ENCODE measurements at regions not wholly inside any gene's neighbourhood (a gene's known extent, or its start where the extent isn't known, plus 50 kb on each side); places are given as distances from the start of the nearest gene placed in this dataset.

DNA sequence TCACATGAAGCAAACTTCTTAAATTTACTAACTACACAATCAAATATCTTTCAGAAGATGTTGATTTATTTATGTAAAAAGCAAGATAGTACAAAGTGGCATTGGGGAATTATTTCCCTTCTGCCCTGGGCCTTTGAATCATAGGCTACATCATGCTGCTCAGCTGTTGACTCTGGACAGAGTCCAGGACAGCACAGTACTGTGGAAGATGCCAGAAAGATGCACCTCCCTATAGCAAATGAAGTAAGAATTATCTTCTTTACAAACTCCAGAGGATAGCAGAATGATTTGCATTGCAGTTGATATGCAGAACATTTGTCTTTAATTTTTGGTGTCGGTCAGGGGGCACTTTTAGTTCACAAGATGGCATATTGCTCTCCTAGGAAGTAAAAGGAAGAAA is 1354.5 kb upstream of the ZEB2 start (continued):
- TF ChIP-seq POLR2A (IDR thresholded peaks at IDR 0.05; ENCODE audit: borderline replicate concordance, extremely low read depth, insufficient read depth, insufficient read length) (no peak), MAX (IDR thresholded peaks at IDR 0.05) (no peak), EGR1 (IDR thresholded peaks at IDR 0.05; ENCODE audit: low read depth) (no peak), YY1 (IDR thresholded peaks at IDR 0.05; ENCODE audit: extremely low read depth, insufficient replicate concordance, low read depth, low read length) (no peak), ZNF274 (IDR thresholded peaks at IDR 0.05; ENCODE audit: low read depth, low read length) (no peak)

DNA sequence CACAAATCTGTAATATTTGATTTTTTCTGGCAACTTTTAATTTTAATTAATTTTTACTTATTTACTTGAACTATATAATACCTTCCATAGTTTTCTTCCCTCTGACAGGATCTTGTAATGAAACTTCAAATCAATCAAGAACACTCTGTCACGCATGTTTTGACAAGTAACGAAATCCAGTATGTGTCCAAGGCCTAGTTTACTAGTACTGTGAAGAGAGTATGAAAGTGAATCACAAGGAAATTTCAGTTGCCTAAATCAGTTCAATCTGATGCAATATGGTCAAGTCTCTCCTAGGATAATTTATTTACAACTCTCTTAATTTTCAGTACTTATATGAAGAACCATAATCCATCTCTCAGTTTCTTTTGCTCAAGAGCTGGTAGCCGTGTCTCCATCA is 1344.6 kb upstream of the ZEB2 start:
- DNase-seq (ENCODE audit: low read depth, low spot score) (no peak), ATAC-seq (no peak)
- H3K36me3 ChIP-seq (ENCODE audit: control insufficient read depth in 1 of 2, insufficient read depth in 2 of 2, low read length in 2 of 2): no peaks in the 10 kb centered on the region
- H3K4me2 ChIP-seq (ENCODE audit: low read length): no peak overlapping the region
- H3K9ac ChIP-seq (ENCODE audit: low read length): no peak overlapping the region
- H3K79me2 ChIP-seq (ENCODE audit: insufficient read depth, low read length): no peaks in the 10 kb centered on the region
- intact Hi-C loops (cut with micrococcal nuclease): no loop called here
- H3K27ac ChIP-seq (ENCODE audit: low read depth, low read length): no peak overlapping the region
- POLR2A ChIA-PET: no interaction called here
- H3K27me3 ChIP-seq (ENCODE audit: insufficient read depth, low read length): no peaks in the 10 kb centered on the region
- RAD21 ChIA-PET (ENCODE audit: low non-redundant PET in 1 of 2, low total read pairs in 2 of 2, uncharacterized antibody in 2 of 2, unreplicated experiment in 2 of 2): no interaction called here
- H3K9me2 ChIP-seq (ENCODE audit: insufficient read depth): no peaks in the 10 kb centered on the region
- no peaks in the 10 kb centered on the region for H3K9me3 ChIP-seq (ENCODE audit: control insufficient read depth in 1 of 2, insufficient read depth in 1 of 2, low read depth in 1 of 2, low read length in 2 of 2)
- CTCF ChIA-PET: no interaction called here
- H4K20me1 ChIP-seq (ENCODE audit: insufficient read depth): no peaks in the 10 kb centered on the region
- H3K4me1 ChIP-seq (ENCODE audit: control insufficient read depth in 1 of 2, insufficient read depth in 2 of 2, low read length in 2 of 2): no peaks in the 10 kb centered on the region
- BruUV-seq (replicated peaks): no TSS peak
- no peak overlapping the region for H3K4me3 ChIP-seq (replicated peaks in 1 of 2; ENCODE audit: low read depth in 1 of 2, low read length in 2 of 2)
- no peak overlapping the region for H2AFZ ChIP-seq (ENCODE audit: low read depth, low read length, poor library complexity, severe bottlenecking)
- TF ChIP-seq POLR2AphosphoS5 (IDR thresholded peaks at IDR 0.05; ENCODE audit: low read depth, low read length) (no peak), ZBTB33 (IDR thresholded peaks at IDR 0.05; ENCODE audit: extremely low read depth, insufficient replicate concordance, low read length) (no peak), CEBPB (IDR thresholded peaks at IDR 0.05; ENCODE audit: low read depth) (no peak), JUND (IDR thresholded peaks at IDR 0.05) (no peak), CTCF (IDR thresholded peaks at IDR 0.05 in 2 of 3, conservative IDR thresholded peaks at IDR 0.05 in 1 of 3; ENCODE audit: borderline replicate concordance in 1 of 3, insufficient read depth in 1 of 3, low read depth in 2 of 3, low read length in 2 of 3) (no peak), EGR1 (IDR thresholded peaks at IDR 0.05; ENCODE audit: low read depth) (no peak), SRF (IDR thresholded peaks at IDR 0.05; ENCODE audit: low read depth) (no peak), MAX (IDR thresholded peaks at IDR 0.05) (no peak), SP1 (IDR thresholded peaks at IDR 0.05; ENCODE audit: low read depth) (no peak), ELF1 (IDR thresholded peaks at IDR 0.05; ENCODE audit: borderline replicate concordance, low read depth) (no peak)
- TF ChIP-seq, protein P1, sequence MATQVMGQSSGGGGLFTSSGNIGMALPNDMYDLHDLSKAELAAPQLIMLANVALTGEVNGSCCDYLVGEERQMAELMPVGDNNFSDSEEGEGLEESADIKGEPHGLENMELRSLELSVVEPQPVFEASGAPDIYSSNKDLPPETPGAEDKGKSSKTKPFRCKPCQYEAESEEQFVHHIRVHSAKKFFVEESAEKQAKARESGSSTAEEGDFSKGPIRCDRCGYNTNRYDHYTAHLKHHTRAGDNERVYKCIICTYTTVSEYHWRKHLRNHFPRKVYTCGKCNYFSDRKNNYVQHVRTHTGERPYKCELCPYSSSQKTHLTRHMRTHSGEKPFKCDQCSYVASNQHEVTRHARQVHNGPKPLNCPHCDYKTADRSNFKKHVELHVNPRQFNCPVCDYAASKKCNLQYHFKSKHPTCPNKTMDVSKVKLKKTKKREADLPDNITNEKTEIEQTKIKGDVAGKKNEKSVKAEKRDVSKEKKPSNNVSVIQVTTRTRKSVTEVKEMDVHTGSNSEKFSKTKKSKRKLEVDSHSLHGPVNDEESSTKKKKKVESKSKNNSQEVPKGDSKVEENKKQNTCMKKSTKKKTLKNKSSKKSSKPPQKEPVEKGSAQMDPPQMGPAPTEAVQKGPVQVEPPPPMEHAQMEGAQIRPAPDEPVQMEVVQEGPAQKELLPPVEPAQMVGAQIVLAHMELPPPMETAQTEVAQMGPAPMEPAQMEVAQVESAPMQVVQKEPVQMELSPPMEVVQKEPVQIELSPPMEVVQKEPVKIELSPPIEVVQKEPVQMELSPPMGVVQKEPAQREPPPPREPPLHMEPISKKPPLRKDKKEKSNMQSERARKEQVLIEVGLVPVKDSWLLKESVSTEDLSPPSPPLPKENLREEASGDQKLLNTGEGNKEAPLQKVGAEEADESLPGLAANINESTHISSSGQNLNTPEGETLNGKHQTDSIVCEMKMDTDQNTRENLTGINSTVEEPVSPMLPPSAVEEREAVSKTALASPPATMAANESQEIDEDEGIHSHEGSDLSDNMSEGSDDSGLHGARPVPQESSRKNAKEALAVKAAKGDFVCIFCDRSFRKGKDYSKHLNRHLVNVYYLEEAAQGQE (IDR thresholded peaks at IDR 0.05; ENCODE audit: low read depth): no peak
